ACHN (cell line): ENCODE measurements at regions not wholly inside any gene's neighbourhood (a gene's known extent, or its start where the extent isn't known, plus 50 kb on each side); places are given as distances from the start of the nearest gene placed in this dataset.

Experiments used
- DNase-seq: peaks from one replicate; pipeline ENCODE4 v3.0.0-alpha.2; 2015
- in situ Hi-C: cut with HindIII; loops from 2 replicates; pipeline ENCODE4 v1.10.0; 2017; ENCODE audit warnings: low sequenced_read_pairs, low pct_ligation_motif_present, low pct_unique_long_range_greater_than_20kb

GRCh38 chr2:239763433-239764097 is 261.6 kb downstream of the NDUFA10 start:
- DNase-seq: no peak
- in situ Hi-C loops: no loop called here

- no peak for DNase-seq
- in situ Hi-C loops: no loop called here
Observed at GRCh38 chr2:239762655-239763269, 262.4 kb downstream of the NDUFA10 start.

- no peak for DNase-seq
- in situ Hi-C loops: no loop called here
Observed at GRCh38 chr2:239762106-239762505, 263.0 kb downstream of the NDUFA10 start.

- no peak for DNase-seq
- in situ Hi-C loops: no loop called here
Observed at GRCh38 chr2:239760596-239760995, 264.5 kb downstream of the NDUFA10 start.

- in situ Hi-C loops: no loop called here
- no peak for DNase-seq
Observed at GRCh38 chr2:239758279-239758877, 266.8 kb downstream of the NDUFA10 start.

GRCh38 chr2:239756790-239757760 is 268.1 kb downstream of the NDUFA10 start:
- DNase-seq: no peak
- in situ Hi-C loops: no loop called here

- in situ Hi-C loops: no loop called here
- no peak for DNase-seq
Observed at GRCh38 chr2:239756031-239756789, 268.9 kb downstream of the NDUFA10 start.

GRCh38 chr2:239753401-239753837 is 271.7 kb downstream of the NDUFA10 start:
- in situ Hi-C loops: no loop called here
- DNase-seq: no peak

GRCh38 chr2:239752951-239753350 is 272.2 kb downstream of the NDUFA10 start:
- no peak for DNase-seq
- in situ Hi-C loops: no loop called here

GRCh38 chr2:239751679-239752355 is 273.3 kb downstream of the NDUFA10 start:
- in situ Hi-C loops: no loop called here
- no peak for DNase-seq

GRCh38 chr2:239750929-239751678 is 274.0 kb downstream of the NDUFA10 start:
- DNase-seq: no peak
- in situ Hi-C loops: no loop called here

GRCh38 chr2:239750045-239750835 is 274.9 kb downstream of the NDUFA10 start:
- in situ Hi-C loops: no loop called here

GRCh38 chr2:239749272-239749873 is 275.8 kb downstream of the NDUFA10 start:
- no peak for DNase-seq
- in situ Hi-C loops: no loop called here

More at GRCh38 chr2:239750045-239750835, 274.9 kb downstream of the NDUFA10 start:
- DNase-seq: no peak

- no peak for DNase-seq
- in situ Hi-C loops: no loop called here
Observed at GRCh38 chr2:239748811-239749210, 276.3 kb downstream of the NDUFA10 start.

- in situ Hi-C loops: no loop called here
- no peak for DNase-seq
Observed at GRCh38 chr2:239747771-239748170, 277.4 kb downstream of the NDUFA10 start.

- in situ Hi-C loops: no loop called here
- no peak for DNase-seq
Observed at GRCh38 chr2:239747274-239747673, 277.9 kb downstream of the NDUFA10 start.
